ENCODE measurements at regions not wholly inside any gene's neighbourhood (a gene's known extent, or its start where the extent isn't known, plus 50 kb on each side); places are given as distances from the start of the nearest gene placed in this dataset.

GRCh38 chr12:131610181-131610580 lies 100.7 kb upstream of the SFSWAP start:
- Mint-ChIP-seq H3K36me3 (ENCODE audit: low read depth, unreplicated experiment) (no peaks in the 10 kb centered on the region), H3K27ac (ENCODE audit: unreplicated experiment) (no peak overlapping the region), H3K4me1 (ENCODE audit: unreplicated experiment) (no peaks in the 10 kb centered on the region), H3K4me3 (ENCODE audit: unreplicated experiment) (no peak overlapping the region), H3K9me3 (ENCODE audit: unreplicated experiment) (no peaks in the 10 kb centered on the region), H3K27me3 (ENCODE audit: unreplicated experiment) (peaks cover 2% of the 10 kb centered on the region)
- no peak for DNase-seq (ENCODE audit: low spot score)
- TF ChIP-seq CTCF (IDR thresholded peaks at IDR 0.05; ENCODE audit: unreplicated experiment) = no peak

GRCh38 chr12:131610891-131611290 lies 100.0 kb upstream of the SFSWAP start:
- DNase-seq (ENCODE audit: low spot score) = no peak
- Mint-ChIP-seq H3K27me3 (ENCODE audit: unreplicated experiment) (peaks cover 2% of the 10 kb centered on the region), H3K9me3 (ENCODE audit: unreplicated experiment) (no peaks in the 10 kb centered on the region), H3K36me3 (ENCODE audit: low read depth, unreplicated experiment) (no peaks in the 10 kb centered on the region), H3K4me1 (ENCODE audit: unreplicated experiment) (no peaks in the 10 kb centered on the region), H3K27ac (ENCODE audit: unreplicated experiment) (no peak overlapping the region), H3K4me3 (ENCODE audit: unreplicated experiment) (no peak overlapping the region)
- TF ChIP-seq CTCF (IDR thresholded peaks at IDR 0.05; ENCODE audit: unreplicated experiment) = no peak

- Mint-ChIP-seq H3K4me1 (ENCODE audit: unreplicated experiment) (no peaks in the 10 kb centered on the region), H3K4me3 (ENCODE audit: unreplicated experiment) (no peak overlapping the region), H3K36me3 (ENCODE audit: low read depth, unreplicated experiment) (no peaks in the 10 kb centered on the region), H3K27ac (ENCODE audit: unreplicated experiment) (no peak overlapping the region), H3K27me3 (ENCODE audit: unreplicated experiment) (peaks cover 2% of the 10 kb centered on the region), H3K9me3 (ENCODE audit: unreplicated experiment) (no peaks in the 10 kb centered on the region)
- TF ChIP-seq CTCF (IDR thresholded peaks at IDR 0.05; ENCODE audit: unreplicated experiment) = no peak
- DNase-seq (ENCODE audit: low spot score) = no peak
Measured at GRCh38 chr12:131611416-131612091, 99.3 kb upstream of the SFSWAP start.

GRCh38 chr12:131612092-131612755 lies 98.7 kb upstream of the SFSWAP start:
- Mint-ChIP-seq H3K4me3 (ENCODE audit: unreplicated experiment) (no peak overlapping the region), H3K4me1 (ENCODE audit: unreplicated experiment) (no peaks in the 10 kb centered on the region), H3K27ac (ENCODE audit: unreplicated experiment) (no peak overlapping the region), H3K36me3 (ENCODE audit: low read depth, unreplicated experiment) (no peaks in the 10 kb centered on the region), H3K27me3 (ENCODE audit: unreplicated experiment) (peaks cover 2% of the 10 kb centered on the region), H3K9me3 (ENCODE audit: unreplicated experiment) (no peaks in the 10 kb centered on the region)
- no peak for DNase-seq (ENCODE audit: low spot score)
- TF ChIP-seq CTCF (IDR thresholded peaks at IDR 0.05; ENCODE audit: unreplicated experiment) = no peak

GRCh38 chr12:131613186-131613585 lies 97.7 kb upstream of the SFSWAP start:
- no peaks in the 10 kb centered on the region for H3K36me3 Mint-ChIP-seq (ENCODE audit: low read depth, unreplicated experiment)
- H3K27me3 Mint-ChIP-seq (ENCODE audit: unreplicated experiment) = peaks cover 2% of the 10 kb centered on the region
- no peak overlapping the region for H3K4me3 Mint-ChIP-seq (ENCODE audit: unreplicated experiment)
- H3K9me3 Mint-ChIP-seq (ENCODE audit: unreplicated experiment) = no peaks in the 10 kb centered on the region
- H3K4me1 Mint-ChIP-seq (ENCODE audit: unreplicated experiment) = no peaks in the 10 kb centered on the region
- no peak for DNase-seq (ENCODE audit: low spot score)
- TF ChIP-seq CTCF (IDR thresholded peaks at IDR 0.05; ENCODE audit: unreplicated experiment) = no peak
- H3K27ac Mint-ChIP-seq (ENCODE audit: unreplicated experiment) = no peak overlapping the region
